Activated gamma-delta T cell treated with anti-CD3 and anti-CD28 coated beads, Interleukin-2, amount 50 U/mL, for 16 hours (primary cell): ENCODE measurements at regions not wholly inside any gene's neighbourhood (a gene's known extent, or its start where the extent isn't known, plus 50 kb on each side); places are given as distances from the start of the nearest gene placed in this dataset.

Experiments used
- DNase-seq: peaks from one replicate; pipeline ENCODE4 v3.0.0-alpha.2; 2020; ENCODE audit warnings: low read depth

- no peak for DNase-seq
These were observed 64.8 kb upstream of the KSR1 start for GRCh38 chr17:27391427-27391826.

DNA sequence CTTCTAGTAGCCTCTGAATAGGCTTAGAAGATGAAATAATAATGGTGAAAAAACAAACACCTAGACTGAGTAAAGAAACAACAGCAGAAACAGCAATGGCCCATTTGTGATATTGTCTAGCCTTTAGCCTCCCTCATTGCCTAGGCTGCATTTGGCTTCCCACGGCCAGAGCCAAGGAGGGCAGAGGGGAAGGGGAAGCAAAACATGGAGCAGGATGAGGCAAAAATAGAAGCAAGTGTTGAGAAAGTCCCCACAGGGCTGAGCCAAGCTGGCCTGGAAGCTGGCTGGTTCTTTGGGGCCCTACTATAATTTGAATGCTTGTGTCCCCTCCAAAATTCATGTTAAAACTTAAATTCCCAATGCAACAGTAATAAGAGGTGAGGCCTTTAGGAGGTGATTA lies 60.2 kb upstream of the KSR1 start:
- no peak for DNase-seq

DNA sequence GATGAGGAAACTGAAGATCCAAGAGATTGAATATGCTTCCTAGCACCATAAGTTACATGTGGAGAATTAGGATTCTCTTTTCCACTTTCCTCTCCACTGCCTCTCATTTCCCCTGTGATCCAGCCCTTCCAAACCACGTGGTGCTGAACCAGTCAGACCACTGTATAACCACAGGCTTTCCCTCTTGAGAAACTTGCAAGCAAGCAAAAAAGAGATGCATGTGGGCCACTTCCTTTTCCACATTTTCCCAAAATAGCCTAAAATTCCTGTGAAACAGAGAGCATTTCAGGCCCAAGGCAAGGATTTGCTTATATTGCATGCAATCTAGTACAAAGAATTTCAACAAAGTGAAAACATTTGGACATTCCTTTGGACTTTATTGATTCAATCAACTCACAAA lies 59.3 kb upstream of the KSR1 start:
- no peak for DNase-seq

DNA sequence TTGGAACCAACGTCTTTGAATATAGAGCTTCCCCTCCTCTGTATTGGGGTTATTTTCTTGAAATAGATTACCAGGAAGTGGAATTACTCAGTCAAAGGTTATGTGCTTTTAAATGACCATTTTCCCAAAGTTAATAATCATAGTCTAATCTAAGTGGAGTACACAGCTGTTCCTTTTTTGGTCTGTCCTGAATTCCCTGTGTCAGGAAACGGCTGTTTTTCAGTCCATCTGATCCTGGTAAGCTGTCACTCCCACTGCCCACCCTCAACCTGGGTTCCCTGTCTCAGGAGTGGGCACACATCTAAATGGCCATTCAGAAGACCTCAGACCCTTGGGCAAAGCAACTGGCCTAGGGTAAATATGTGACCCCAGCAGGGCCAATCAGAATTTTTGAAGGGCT lies 57.6 kb upstream of the KSR1 start:
- no peak for DNase-seq

DNA sequence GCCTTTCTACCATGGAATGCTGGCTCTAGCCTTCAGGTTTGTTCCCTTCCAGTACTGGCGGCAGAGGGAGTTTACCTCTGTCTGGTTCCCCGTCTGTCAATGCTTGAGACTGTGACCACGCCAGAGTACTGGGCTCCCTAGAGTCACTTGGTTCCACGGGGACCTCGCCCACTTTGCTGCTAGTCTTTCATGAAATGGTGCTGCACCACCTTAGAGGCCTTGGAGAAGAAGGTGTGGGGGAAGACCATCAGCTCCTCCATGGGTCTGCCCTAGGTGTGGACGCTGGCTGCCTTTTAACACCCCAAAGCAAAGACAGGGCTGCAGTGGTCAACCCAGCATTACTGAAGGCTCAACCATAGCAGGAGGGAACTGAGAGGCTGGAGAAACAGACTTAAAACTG lies 55.3 kb upstream of the KSR1 start:
- no peak for DNase-seq

GRCh38 chr17:27402943-27403342 lies 53.3 kb upstream of the KSR1 start:
- DNase-seq, result no peak

DNA sequence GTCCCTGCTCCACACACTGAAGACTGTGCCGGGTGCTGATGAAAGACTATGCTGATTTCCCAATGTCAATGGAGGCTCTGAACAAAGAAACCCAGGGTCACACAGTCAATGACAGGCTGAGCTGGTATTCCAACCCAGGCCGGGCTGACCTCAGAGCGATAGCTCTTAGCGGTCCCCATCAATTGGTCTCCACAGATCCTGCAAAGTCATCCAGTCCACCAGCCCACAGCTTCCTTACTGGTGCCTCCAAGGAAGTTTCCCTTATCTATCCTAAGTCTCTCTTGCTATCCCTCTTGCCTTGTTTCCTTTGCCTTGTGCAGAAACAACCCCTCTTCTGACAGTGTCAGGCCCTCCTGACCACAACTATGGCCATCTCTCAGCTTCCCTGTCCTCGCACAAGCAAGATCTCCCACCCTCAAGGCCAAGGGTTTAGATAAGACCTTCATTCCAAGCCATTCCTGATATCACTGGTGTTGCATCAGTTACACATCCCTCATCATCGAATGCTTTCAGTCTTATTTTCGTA lies 52.7 kb upstream of the KSR1 start:
- no peak for DNase-seq

DNA sequence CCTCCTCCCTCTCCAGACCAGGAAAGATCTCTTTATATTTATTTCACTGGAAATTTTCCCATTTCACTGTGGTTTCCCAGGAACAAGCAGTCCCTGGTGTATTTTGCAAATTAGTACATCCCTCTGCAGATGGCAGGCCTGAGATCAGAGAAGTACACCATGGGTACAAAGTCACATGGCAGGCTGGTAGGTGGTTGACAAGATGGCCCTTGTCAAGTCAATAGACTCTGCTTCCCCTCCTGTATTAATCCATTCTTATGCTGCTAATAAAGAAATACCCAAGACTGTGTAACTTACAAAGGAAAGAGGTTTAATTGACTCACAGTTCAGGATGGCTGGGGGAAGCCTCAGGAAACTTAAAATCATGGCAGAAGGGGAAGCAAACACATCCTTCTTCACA lies 51.6 kb upstream of the KSR1 start:
- DNase-seq, result no peak
